T-helper 1 cell treated with Interleukin-12 subunit alpha and Interleukin-12 subunit beta and Interleukin-4 antibody, amounts not matched to agents 30 μg/mL and 1 μg/mL, for 36 hours (primary cell): ENCODE measurements at regions not wholly inside any gene's neighbourhood (a gene's known extent, or its start where the extent isn't known, plus 50 kb on each side); places are given as distances from the start of the nearest gene placed in this dataset.

ENCODE experiments used
- H3K27ac Mint-ChIP-seq: one replicate; pipeline ENCODE4 v1.8.0; 2021; ENCODE audit warnings: mild to moderate bottlenecking, mixed read lengths
- H3K27me3 Mint-ChIP-seq: one replicate; pipeline ENCODE4 v1.8.0; 2021; ENCODE audit warnings: low read depth, mixed read lengths
- H3K36me3 Mint-ChIP-seq: one replicate; pipeline ENCODE4 v1.8.0; 2021; ENCODE audit warnings: low read depth, mixed read lengths
- H3K4me1 Mint-ChIP-seq: one replicate; pipeline ENCODE4 v1.8.0; 2021; ENCODE audit warnings: low read depth, mixed read lengths
- H3K4me3 Mint-ChIP-seq: one replicate; pipeline ENCODE4 v1.8.0; 2021; ENCODE audit warnings: mild to moderate bottlenecking, moderate library complexity, mixed read lengths
- H3K9me3 Mint-ChIP-seq: one replicate; pipeline ENCODE4 v1.8.0; 2021; ENCODE audit warnings: mixed read lengths

DNA sequence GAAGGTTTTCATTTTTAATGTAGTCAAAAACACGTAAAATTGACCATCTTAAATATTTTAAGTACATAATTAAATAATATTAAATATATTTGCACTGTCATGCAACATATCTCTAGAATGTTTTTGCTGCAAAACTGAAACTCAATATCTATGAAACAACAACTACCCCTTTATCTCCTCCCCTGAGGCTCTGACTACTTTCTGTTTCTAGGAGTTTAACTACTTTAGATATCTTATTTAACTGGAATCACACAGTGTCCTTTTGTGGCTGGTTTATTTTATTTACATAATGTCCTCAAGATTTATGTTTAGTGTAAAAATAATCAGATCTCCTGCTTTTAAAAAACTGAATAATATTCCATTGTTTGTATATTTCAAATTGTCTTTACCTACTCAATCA is 2003.9 kb downstream of the TP53TG3F start:
- H3K27ac Mint-ChIP-seq: no peak overlapping the region
- H3K4me1 Mint-ChIP-seq: no peaks in the 10 kb centered on the region
- peaks cover 41% of the 10 kb centered on the region for H3K9me3 Mint-ChIP-seq
- no peak overlapping the region for H3K4me3 Mint-ChIP-seq
- H3K27me3 Mint-ChIP-seq: no peaks in the 10 kb centered on the region
- H3K36me3 Mint-ChIP-seq: no peaks in the 10 kb centered on the region

DNA sequence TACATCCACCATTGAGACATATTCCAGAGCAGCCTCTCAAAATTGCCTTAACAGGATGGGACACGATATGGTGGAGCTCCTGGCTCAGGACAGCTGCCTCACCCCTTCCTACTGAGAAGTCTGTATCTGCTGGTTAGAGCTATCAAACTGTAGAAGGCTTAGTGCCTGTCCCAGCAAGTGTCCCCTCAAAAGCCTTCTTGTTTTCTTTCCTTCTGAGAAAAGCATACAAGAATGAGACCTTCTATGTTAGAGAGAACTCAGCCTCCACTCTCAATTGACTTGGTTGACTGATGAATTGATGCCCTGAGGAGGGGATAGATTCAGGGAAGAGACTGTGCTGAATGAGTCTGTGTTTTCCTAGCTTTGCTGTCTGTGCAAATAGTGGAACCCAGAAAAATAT is 2020.9 kb downstream of the TP53TG3F start:
- H3K27ac Mint-ChIP-seq: no peak overlapping the region
- H3K4me3 Mint-ChIP-seq: no peak overlapping the region
- H3K36me3 Mint-ChIP-seq: no peaks in the 10 kb centered on the region
- no peaks in the 10 kb centered on the region for H3K4me1 Mint-ChIP-seq
- peaks cover 35% of the 10 kb centered on the region for H3K9me3 Mint-ChIP-seq
- no peaks in the 10 kb centered on the region for H3K27me3 Mint-ChIP-seq

DNA sequence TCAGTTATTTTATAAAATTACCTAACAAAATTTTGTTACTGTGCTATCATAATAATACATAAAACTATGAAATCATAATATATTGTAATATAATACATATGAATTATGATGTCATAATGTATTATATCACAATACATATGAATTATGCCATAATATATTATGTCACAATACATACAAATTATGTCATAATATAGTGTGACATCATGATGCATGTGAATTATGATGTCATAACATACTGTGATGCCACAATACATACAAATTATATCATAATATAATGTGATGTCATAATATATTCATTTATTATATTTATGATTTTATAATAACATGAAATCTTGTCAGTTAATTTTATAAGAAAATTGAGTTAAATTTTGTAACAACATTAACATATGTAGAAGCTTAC is 2021.6 kb downstream of the TP53TG3F start:
- Mint-ChIP-seq H3K27me3 (no peaks in the 10 kb centered on the region), H3K36me3 (no peaks in the 10 kb centered on the region)

DNA sequence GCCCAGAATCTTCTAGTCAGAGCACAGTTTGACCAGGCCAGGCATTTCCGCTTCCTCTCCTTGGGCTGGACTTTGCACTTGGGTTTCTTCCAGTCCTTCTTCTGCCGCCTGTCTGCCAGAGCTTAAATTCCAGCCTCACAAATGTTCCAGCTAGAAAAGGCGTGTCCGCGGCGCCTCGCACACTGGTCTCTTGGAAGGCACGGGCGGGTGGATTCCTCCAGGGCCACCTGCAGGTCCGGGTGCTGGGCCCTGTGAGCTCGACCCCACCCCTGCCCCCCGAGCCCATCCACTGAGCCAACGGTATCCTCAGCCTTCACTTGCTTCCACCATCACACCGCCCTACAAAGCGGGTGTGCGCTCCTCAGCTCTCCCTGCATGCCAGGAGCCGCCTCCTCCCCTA is 2026.5 kb downstream of the TP53TG3F start:
- Mint-ChIP-seq H3K9me3 (peaks cover 44% of the 10 kb centered on the region), H3K27ac (no peak overlapping the region), H3K36me3 (no peaks in the 10 kb centered on the region), H3K27me3 (no peaks in the 10 kb centered on the region), H3K4me3 (no peak overlapping the region), H3K4me1 (no peaks in the 10 kb centered on the region)

More for the DNA sequence above, 2021.6 kb downstream of the TP53TG3F start:
- H3K4me3 Mint-ChIP-seq: no peak overlapping the region
- H3K27ac Mint-ChIP-seq: no peak overlapping the region
- H3K9me3 Mint-ChIP-seq: peaks cover 35% of the 10 kb centered on the region
- no peaks in the 10 kb centered on the region for H3K4me1 Mint-ChIP-seq

DNA sequence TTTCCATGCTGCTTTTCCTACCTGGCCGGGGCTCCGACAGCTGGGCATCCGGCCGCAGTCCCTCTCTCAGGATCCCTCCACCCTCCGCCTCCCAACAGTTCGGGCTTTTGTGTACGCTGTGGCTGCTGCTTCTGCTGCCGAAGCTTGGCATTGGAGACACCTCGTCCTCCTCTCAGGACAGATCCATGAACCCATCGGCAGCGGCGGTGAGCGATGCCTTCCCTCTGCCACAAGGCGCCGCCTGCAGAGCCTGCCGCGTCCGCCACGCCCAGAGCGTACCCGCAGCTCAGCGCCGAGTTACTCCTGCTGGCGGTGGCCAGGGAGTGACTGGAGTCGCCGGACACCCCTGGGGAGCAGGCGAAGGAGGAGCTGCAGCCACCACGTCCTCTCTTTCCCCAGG is 2032.8 kb downstream of the TP53TG3F start:
- Mint-ChIP-seq H3K27ac (no peak overlapping the region), H3K27me3 (no peaks in the 10 kb centered on the region), H3K4me3 (no peak overlapping the region), H3K36me3 (no peaks in the 10 kb centered on the region), H3K9me3 (peaks cover 55% of the 10 kb centered on the region), H3K4me1 (no peaks in the 10 kb centered on the region)

DNA sequence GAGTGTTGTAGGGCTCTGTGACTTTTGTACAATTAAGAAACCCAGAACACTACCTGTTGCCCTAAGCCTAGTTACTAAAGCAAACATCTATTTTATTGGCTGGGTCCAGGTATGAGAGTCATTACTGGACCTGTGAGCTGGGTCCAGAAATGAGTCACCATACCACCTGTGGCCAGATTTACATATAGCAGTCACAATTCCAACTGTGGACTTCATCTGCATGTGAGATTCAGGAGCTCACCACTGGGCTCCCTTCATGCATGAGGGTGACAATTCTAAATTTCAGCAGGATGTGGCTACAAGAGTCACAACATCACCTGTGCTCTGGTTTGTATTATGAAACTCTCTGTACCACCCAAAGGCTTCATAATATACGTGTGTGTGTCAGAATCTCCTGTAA is 2038.0 kb downstream of the TP53TG3F start:
- no peaks in the 10 kb centered on the region for H3K36me3 Mint-ChIP-seq
- H3K4me1 Mint-ChIP-seq: no peaks in the 10 kb centered on the region
- H3K27me3 Mint-ChIP-seq: no peaks in the 10 kb centered on the region
- H3K9me3 Mint-ChIP-seq: peaks cover 52% of the 10 kb centered on the region
- no peak overlapping the region for H3K27ac Mint-ChIP-seq
- no peak overlapping the region for H3K4me3 Mint-ChIP-seq

DNA sequence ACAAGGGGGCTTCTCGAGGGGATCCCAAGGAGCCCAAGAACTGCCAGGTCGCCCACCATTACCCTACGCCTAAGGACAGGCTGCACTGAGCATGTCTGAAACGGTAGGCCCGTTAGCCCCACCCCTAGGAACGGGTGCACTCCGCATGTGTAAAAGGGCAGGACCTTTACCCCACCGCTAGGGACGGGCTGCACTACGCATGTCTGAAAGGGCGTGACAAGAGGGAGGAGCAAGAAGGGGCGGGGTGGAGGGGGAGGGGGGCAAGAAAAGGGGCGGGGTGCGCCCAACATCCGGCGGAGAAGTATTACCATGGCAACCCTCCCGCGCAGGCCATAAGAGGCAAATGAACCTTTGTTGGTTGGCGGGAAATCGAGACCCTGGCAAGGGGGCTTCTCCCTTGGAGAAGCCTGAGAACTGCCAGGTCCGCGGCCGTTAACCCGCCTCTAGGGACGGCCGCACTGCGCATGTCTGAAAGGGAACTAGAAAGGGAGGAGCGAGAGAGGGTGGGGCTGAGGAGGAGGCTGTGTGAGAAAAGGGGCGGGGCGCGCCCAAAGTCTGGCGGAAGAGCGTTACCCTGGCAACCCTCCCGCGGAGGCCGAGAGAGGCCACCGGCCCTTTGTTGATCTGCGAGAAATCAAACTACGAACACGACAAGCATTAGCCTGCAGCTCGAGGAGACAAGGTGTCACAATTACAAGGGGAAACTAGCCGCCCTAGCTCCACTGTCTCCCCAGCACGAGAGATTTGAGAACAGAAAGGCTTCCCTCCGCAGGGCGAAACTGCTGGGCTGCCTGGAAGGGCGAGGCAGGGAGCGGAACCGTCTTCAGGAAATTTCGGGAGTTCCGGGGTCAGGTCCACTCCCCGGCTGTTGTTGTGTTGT is 2046.8 kb downstream of the TP53TG3F start:
- H3K36me3 Mint-ChIP-seq: no peaks in the 10 kb centered on the region
- H3K4me1 Mint-ChIP-seq: no peaks in the 10 kb centered on the region
- no peak overlapping the region for H3K4me3 Mint-ChIP-seq
- H3K27ac Mint-ChIP-seq: no peak overlapping the region
- no peaks in the 10 kb centered on the region for H3K27me3 Mint-ChIP-seq
- peaks cover 53% of the 10 kb centered on the region for H3K9me3 Mint-ChIP-seq

DNA sequence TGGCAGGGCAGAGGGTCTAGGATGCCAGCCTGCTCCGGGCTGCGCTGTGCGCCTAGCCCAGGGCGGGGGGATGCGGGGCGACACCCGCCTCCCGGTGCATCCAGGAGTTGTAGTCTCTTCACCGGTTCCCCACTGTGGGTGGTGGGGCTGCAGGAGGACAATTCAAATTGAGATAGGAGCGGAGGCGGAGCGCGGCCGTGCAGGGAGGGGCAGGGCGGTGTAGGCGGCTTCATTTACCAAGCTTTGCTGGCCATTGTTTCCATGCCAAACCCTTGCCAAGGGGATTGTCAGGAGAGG is 2047.4 kb downstream of the TP53TG3F start:
- H3K4me1 Mint-ChIP-seq: no peaks in the 10 kb centered on the region

DNA sequence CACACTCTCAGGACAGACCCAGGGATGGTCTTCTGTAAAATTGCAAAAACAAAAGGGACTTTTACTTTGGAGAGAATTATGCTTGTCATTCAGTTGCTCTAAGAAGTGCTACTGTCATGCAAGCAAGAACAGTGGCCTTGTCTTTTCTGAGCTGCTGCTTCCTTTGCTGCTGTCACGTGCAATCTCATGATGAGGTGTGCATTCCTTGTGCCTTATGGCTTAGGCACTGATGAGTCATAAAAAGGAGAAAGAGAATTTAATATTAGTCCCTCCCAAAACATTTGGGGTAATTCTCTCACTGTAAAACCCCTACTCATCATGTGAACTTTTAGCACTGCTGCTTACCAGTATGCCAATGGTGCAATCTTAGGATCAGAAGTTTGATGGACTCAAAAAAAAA is 2051.3 kb downstream of the TP53TG3F start:
- Mint-ChIP-seq H3K36me3 (no peaks in the 10 kb centered on the region), H3K27me3 (no peaks in the 10 kb centered on the region), H3K9me3 (peaks cover 38% of the 10 kb centered on the region), H3K4me3 (no peak overlapping the region), H3K27ac (no peak overlapping the region), H3K4me1 (no peaks in the 10 kb centered on the region)

More for the DNA sequence above, 2047.4 kb downstream of the TP53TG3F start:
- Mint-ChIP-seq H3K36me3 (no peaks in the 10 kb centered on the region), H3K27me3 (no peaks in the 10 kb centered on the region), H3K27ac (no peak overlapping the region), H3K9me3 (peaks cover 53% of the 10 kb centered on the region), H3K4me3 (no peak overlapping the region)

DNA sequence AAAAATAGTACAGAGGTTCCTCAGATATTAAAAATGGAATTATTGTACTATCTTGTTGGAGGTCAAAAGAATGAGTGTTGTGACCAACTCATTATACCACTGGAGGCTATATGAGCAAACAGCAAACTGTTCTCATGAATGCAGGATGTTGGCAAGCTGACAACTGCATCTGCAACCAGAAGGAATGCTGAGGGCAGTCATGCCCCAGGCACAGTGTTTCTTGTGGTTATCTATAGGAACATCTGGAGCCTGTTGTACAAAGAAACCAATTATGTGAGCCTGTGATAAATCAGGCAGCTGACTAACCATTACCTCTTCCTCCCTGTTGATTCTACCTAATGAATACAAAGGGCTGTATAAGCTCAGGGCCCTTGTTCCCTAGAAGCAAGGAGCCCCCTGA is 2057.1 kb downstream of the TP53TG3F start:
- H3K36me3 Mint-ChIP-seq: no peaks in the 10 kb centered on the region
- no peaks in the 10 kb centered on the region for H3K27me3 Mint-ChIP-seq
- no peak overlapping the region for H3K27ac Mint-ChIP-seq

DNA sequence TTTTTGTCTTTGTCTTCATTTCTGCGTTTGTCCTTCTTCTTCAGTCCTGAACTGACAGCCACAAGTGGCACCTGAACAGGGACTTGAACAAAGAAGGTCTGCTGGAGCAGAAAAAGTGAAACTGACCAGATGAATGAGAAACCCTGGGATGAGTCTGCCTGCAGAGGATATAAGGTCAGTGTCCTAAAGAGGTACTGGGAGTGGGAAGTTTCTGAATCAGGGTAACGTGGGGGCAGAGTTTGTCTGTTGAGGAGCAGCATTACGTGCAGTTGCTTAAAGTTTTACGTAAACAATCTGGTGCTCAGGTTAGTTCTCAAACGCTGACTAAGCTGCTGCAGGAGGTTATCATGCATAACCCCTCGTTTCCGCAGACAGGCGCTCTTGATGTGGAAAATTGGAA is 2057.6 kb downstream of the TP53TG3F start:
- no peak overlapping the region for H3K4me3 Mint-ChIP-seq
- H3K27me3 Mint-ChIP-seq: no peaks in the 10 kb centered on the region
- no peak overlapping the region for H3K27ac Mint-ChIP-seq
- H3K9me3 Mint-ChIP-seq: peaks cover 44% of the 10 kb centered on the region
- H3K4me1 Mint-ChIP-seq: no peaks in the 10 kb centered on the region
- no peaks in the 10 kb centered on the region for H3K36me3 Mint-ChIP-seq

More for the DNA sequence above, 2057.1 kb downstream of the TP53TG3F start:
- no peaks in the 10 kb centered on the region for H3K4me1 Mint-ChIP-seq
- H3K4me3 Mint-ChIP-seq: no peak overlapping the region
- H3K9me3 Mint-ChIP-seq: peaks cover 41% of the 10 kb centered on the region

DNA sequence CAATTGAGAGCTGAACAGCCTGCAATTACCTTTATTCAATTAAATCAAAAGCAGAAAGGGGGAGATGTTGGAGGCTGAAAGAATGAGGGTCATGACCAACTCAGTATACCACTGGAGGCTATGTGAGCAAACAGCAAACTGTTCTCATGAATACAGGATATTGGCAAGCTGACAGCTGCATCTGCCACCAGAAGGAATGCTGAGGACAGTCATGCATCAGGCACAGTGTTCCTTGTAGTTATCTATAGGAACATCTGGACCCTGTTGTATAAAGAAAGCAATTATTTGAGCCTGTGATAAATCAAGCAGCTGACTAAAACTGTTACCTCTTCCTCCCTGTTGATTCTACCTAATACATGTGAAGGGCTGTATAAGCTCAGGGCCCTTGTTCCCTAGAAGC is 2064.6 kb downstream of the TP53TG3F start:
- H3K9me3 Mint-ChIP-seq: peaks cover 58% of the 10 kb centered on the region
- H3K27me3 Mint-ChIP-seq: no peaks in the 10 kb centered on the region
- H3K27ac Mint-ChIP-seq: no peak overlapping the region
- H3K36me3 Mint-ChIP-seq: peaks cover 1% of the 10 kb centered on the region
- H3K4me3 Mint-ChIP-seq: no peak overlapping the region
- no peaks in the 10 kb centered on the region for H3K4me1 Mint-ChIP-seq

DNA sequence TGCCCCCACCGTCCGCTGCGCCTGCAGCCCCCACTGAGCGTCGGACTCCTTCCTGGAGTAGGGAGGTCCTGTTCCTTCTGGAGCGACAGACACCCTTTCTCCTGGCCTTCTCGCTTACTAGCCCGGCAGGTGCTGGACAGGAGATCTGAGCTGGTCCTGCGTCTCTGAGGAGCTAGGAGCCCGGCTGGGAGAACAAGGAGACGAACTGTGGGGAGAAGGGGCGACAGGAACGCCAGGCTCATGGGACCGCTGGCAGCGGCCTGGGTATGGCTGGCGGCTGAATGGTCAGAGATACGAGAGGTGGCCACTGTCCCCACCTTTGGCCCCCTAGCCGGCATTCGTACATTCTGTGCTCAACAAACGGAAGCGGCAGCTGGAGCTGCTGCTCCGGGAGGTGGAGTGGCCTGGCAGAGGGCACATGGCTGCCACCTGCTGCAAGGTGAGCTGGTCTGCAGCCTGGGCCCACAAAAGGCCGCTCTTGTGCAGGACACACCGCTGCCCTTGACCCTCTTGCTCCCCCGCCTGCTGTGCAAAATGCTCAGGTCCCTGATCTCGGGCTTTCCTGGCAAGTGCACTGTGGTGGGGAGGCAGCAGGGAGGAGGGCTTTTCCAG is 2066.7 kb downstream of the TP53TG3F start:
- Mint-ChIP-seq H3K4me1 (no peaks in the 10 kb centered on the region), H3K27me3 (no peaks in the 10 kb centered on the region), H3K27ac (no peak overlapping the region), H3K4me3 (no peak overlapping the region), H3K9me3 (peaks cover 57% of the 10 kb centered on the region), H3K36me3 (peaks cover 1% of the 10 kb centered on the region)

DNA sequence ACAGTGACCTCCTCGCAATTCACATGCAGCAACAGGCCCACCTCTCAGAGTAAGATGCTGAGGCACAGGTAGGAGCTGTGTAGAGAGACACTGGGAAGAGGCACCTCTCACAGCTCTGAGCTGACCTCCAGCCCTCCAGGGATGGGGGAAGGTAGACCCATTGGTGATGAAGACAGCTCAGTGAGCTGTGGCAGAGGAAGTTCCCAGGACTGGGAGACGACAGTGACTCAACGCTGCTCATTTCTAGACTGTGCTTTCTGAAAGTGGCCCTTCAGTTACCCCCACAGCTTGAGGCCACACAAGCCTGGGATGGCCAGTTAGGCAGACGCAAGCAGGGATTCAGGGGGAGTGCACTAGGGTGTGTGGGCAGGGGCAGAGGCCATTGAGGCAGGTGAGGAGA is 2073.2 kb downstream of the TP53TG3F start:
- H3K9me3 Mint-ChIP-seq: peaks cover 31% of the 10 kb centered on the region
- no peaks in the 10 kb centered on the region for H3K4me1 Mint-ChIP-seq
- H3K36me3 Mint-ChIP-seq: peaks cover 1% of the 10 kb centered on the region
- H3K4me3 Mint-ChIP-seq: no peak overlapping the region
- H3K27ac Mint-ChIP-seq: no peak overlapping the region
- no peaks in the 10 kb centered on the region for H3K27me3 Mint-ChIP-seq

DNA sequence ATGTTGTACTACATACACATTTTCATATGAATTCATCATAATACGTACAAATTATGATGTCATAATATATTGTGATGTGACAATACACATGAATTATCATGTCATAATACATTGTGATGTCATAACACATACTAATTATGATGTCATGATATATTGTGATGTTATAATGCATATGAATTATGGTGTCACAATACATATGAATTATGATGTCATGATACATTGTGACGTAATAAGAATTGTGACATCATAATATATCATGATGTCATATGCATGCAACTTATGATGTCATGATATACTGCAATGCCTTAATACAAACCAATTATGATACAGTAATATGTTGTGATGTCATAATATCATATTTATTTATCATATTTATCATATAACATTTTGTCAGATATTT is 2074.3 kb downstream of the TP53TG3F start:
- Mint-ChIP-seq H3K27ac (no peak overlapping the region), H3K4me1 (no peaks in the 10 kb centered on the region), H3K27me3 (no peaks in the 10 kb centered on the region), H3K4me3 (no peak overlapping the region), H3K36me3 (peaks cover under 1% of the 10 kb centered on the region), H3K9me3 (peaks cover 29% of the 10 kb centered on the region)
